8988T (cell line): ENCODE measurements at regions not wholly inside any gene's neighbourhood (a gene's known extent, or its start where the extent isn't known, plus 50 kb on each side); places are given as distances from the start of the nearest gene placed in this dataset.

Experiments used
- DNase-seq: peaks from one replicate; pipeline ENCODE4 v3.0.0; 2011

- DNase-seq, result no peak
Measured at GRCh38 chr13:50071379-50071778, 56.1 kb downstream of the KCNRG start.

- no peak for DNase-seq
Measured at GRCh38 chr13:50072676-50073075, 57.4 kb downstream of the KCNRG start.

GRCh38 chr13:50073340-50073739, 58.1 kb downstream of the KCNRG start:
- no peak for DNase-seq

- no peak for DNase-seq
Measured at GRCh38 chr13:50074843-50075242, 59.6 kb downstream of the KCNRG start.

- DNase-seq, result no peak
Measured at GRCh38 chr13:50075619-50076097, 60.4 kb downstream of the KCNRG start.

GRCh38 chr13:50077431-50077830, 62.2 kb downstream of the KCNRG start:
- DNase-seq, result no peak

GRCh38 chr13:50078231-50078894, 63.1 kb downstream of the KCNRG start:
- DNase-seq, result no peak

- no peak for DNase-seq
Measured at GRCh38 chr13:50078895-50079654, 63.8 kb downstream of the KCNRG start.

GRCh38 chr13:50079655-50080202, 64.5 kb downstream of the KCNRG start:
- DNase-seq, result no peak

- no peak for DNase-seq
Measured at GRCh38 chr13:50080203-50080910, 65.1 kb downstream of the KCNRG start.

- peak; percentile 17 for DNase-seq
Measured at GRCh38 chr13:50080911-50081678, 65.9 kb downstream of the KCNRG start.

GRCh38 chr13:50081679-50082425, 66.6 kb downstream of the KCNRG start:
- DNase-seq, result peak; percentile 50

GRCh38 chr13:50082426-50083281, 67.4 kb downstream of the KCNRG start:
- peak; percentile 21 for DNase-seq

- DNase-seq, result no peak
Measured at GRCh38 chr13:50085063-50085462, 69.8 kb downstream of the KCNRG start.

GRCh38 chr13:50089633-50090032, 74.4 kb downstream of the KCNRG start:
- no peak for DNase-seq

- no peak for DNase-seq
Measured at GRCh38 chr13:50090211-50090610, 75.0 kb downstream of the KCNRG start.

GRCh38 chr13:50094615-50095293, 79.5 kb downstream of the KCNRG start:
- DNase-seq, result no peak

- no peak for DNase-seq
Measured at GRCh38 chr13:50098693-50099092, 83.4 kb downstream of the KCNRG start.

- DNase-seq, result no peak
Measured at GRCh38 chr13:50099473-50099872, 84.2 kb downstream of the KCNRG start.

GRCh38 chr13:50101590-50101989, 86.3 kb downstream of the KCNRG start:
- DNase-seq, result no peak
